Tibial nerve (tissue), 4 donors: ENCODE measurements at regions not wholly inside any gene's neighbourhood (a gene's known extent, or its start where the extent isn't known, plus 50 kb on each side); places are given as distances from the start of the nearest gene placed in this dataset.

Experiments used
- DNase-seq, 2 donors: peaks; one replicate each; pipeline ENCODE4 v3.0.0-alpha.2; 2019; ENCODE audit warnings: low spot score in 2 of 2
- H3K27ac ChIP-seq, 4 donors: fragments of 200-600 bp; sonication (generic) in 3 of 4; one replicate each; pipeline ENCODE4 v1.5.1; 2017 to 2019; ENCODE audit warnings: mild to moderate bottlenecking in 1 of 4
- H3K27me3 ChIP-seq, 2 donors: fragments of 200-600 bp; sonication (generic) in 1 of 2; one replicate each; pipeline versions ENCODE4 v1.5.1 to v1.6.0; 2017 to 2019
- H3K36me3 ChIP-seq, 3 donors: fragments of 200-600 bp; sonication (generic); one replicate each; pipeline ENCODE4 v1.5.1; 2018 to 2019
- H3K4me1 ChIP-seq, 4 donors: fragments of 200-600 bp; sonication (generic) in 3 of 4; one replicate each; pipeline ENCODE4 v1.5.1; 2017 to 2019
- H3K4me3 ChIP-seq, 4 donors: fragments of 200-600 bp; sonication (generic) in 3 of 4; one replicate each; pipeline ENCODE4 v1.5.1; 2017 to 2019; ENCODE audit warnings: mild to moderate bottlenecking in 1 of 4, moderate library complexity in 1 of 4
- H3K9me3 ChIP-seq, 4 donors: fragments of 200-600 bp; sonication (generic) in 3 of 4; one replicate each; pipeline ENCODE4 v1.5.1; 2017 to 2019
- EP300 ChIP-seq, 2 donors: sonication (generic); formaldehyde crosslinking; IDR thresholded peaks; one replicate each; pipeline ENCODE4 v1.6.1; 2017; ENCODE audit warnings: antibody characterized with exemption in 2 of 2, mild to moderate bottlenecking in 1 of 2
- POLR2A ChIP-seq, 2 donors: fragments of 450-650 bp; IDR thresholded peaks; one replicate each; pipeline ENCODE4 v1.6.1; 2017; ENCODE audit warnings: antibody characterized with exemption in 2 of 2, mild to moderate bottlenecking in 2 of 2, moderate library complexity in 2 of 2
- WGBS, 2 donors: methylation state at CpG; one replicate each; pipeline ENCODE4 v1.1.5; 2018; 5-methylcytosine and 5-hydroxymethylcytosine counted together
- TF ChIP-seq, protein P1 (sequence below), 5 experiments: fragments of 200-600 bp in 3 of 5; fragments of 450-650 bp in 2 of 5; sonication (generic) in 3 of 5; IDR thresholded peaks; one replicate each; pipeline ENCODE4 v1.5.1; 2016 to 2019; ENCODE audit warnings: antibody characterized with exemption in 5 of 5, mild to moderate bottlenecking in 3 of 5, moderate library complexity in 2 of 5

DNA sequence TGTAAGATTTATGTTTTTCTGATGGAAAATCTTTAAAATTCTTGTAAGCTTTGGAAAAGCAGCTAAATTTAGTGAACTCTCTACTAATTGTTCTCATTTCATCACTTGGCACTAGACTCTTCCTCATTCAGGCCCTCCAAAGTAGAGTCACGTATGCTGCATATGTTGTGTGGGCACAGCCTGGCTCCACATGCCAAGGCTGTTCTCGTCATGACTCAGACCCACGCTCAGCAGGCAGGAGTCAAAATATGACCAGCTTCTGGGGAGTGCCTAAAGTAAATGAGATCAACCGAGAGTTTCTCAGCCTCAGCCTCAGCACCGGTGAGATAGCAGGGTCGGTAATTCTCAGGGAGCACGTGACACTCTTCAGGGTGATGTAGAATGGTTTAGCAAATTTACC, 1672.9 kb downstream of the REEP3 start:
- Histone ChIP-seq H3K4me1 (no peaks in the 10 kb centered on the region), H3K4me3 (no peak overlapping the region), H3K36me3 (no peaks in the 10 kb centered on the region), H3K27ac (no peak overlapping the region), H3K9me3 (no peaks in the 10 kb centered on the region), H3K27me3 (no peaks in the 10 kb centered on the region)
- DNase-seq: no peak
- TF ChIP-seq POLR2A (IDR thresholded peaks at IDR 0.05) (no peak), EP300 (IDR thresholded peaks at IDR 0.05) (no peak)
- TF ChIP-seq, protein P1, sequence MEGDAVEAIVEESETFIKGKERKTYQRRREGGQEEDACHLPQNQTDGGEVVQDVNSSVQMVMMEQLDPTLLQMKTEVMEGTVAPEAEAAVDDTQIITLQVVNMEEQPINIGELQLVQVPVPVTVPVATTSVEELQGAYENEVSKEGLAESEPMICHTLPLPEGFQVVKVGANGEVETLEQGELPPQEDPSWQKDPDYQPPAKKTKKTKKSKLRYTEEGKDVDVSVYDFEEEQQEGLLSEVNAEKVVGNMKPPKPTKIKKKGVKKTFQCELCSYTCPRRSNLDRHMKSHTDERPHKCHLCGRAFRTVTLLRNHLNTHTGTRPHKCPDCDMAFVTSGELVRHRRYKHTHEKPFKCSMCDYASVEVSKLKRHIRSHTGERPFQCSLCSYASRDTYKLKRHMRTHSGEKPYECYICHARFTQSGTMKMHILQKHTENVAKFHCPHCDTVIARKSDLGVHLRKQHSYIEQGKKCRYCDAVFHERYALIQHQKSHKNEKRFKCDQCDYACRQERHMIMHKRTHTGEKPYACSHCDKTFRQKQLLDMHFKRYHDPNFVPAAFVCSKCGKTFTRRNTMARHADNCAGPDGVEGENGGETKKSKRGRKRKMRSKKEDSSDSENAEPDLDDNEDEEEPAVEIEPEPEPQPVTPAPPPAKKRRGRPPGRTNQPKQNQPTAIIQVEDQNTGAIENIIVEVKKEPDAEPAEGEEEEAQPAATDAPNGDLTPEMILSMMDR (IDR thresholded peaks at IDR 0.05): no peak
- WGBS, 2 donors: 69 to 79% methylated on average over 7 of the region's 7 CpGs

DNA sequence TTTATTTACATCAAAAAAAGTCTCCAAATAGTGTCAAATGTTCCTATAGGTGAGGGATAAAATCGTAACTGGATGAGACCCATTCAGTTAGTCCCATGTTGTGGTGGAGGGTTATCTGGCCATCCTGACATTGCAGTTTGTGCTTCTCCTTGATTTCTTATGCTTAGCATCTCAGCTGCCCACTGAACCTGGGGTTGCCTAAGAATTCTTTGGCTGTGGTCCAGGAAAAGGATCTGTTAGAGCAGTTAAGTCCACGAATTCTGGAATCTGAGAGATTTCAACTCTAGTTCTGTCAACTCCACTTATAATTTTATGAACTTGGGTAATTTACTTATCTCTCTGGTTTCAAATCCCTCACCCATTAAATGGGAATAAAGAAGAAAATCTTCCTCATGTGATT, 1673.4 kb downstream of the REEP3 start:
- H3K4me3 ChIP-seq: no peak overlapping the region
- TF ChIP-seq, protein P1 (IDR thresholded peaks at IDR 0.05): no peak
- TF ChIP-seq EP300 (IDR thresholded peaks at IDR 0.05) (no peak), POLR2A (IDR thresholded peaks at IDR 0.05) (no peak)
- no peaks in the 10 kb centered on the region for H3K4me1 ChIP-seq
- WGBS, 2 donors: 58 to 74% methylated on average over 2 of the region's 2 CpGs
- H3K27ac ChIP-seq: no peak overlapping the region
- H3K27me3 ChIP-seq: no peaks in the 10 kb centered on the region
- no peaks in the 10 kb centered on the region for H3K9me3 ChIP-seq
- H3K36me3 ChIP-seq: no peaks in the 10 kb centered on the region
- no peak for DNase-seq

DNA sequence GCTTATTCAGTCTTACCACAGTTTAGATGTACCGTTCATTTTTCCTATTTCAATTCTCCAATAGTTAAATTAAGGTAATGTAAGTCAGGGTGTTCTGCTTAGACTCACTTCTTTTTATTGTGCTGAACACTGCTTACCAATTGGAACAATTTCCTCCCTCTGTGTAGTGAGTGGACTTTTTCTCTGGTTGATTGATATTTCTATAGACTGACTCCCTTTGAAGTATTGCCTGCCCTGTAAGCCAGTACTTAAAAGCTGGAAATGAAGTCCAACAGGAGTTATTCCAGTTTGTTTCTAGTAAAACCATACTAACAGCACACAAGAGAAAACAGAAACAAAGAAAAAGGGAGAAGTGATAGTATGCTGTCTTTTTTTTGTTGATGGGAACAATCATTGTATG, 1674.9 kb downstream of the REEP3 start:
- H3K4me3 ChIP-seq: no peak overlapping the region
- no peaks in the 10 kb centered on the region for H3K36me3 ChIP-seq
- no peaks in the 10 kb centered on the region for H3K4me1 ChIP-seq
- DNase-seq: no peak
- H3K27me3 ChIP-seq: no peaks in the 10 kb centered on the region
- no peaks in the 10 kb centered on the region for H3K9me3 ChIP-seq
- 65 to 79% methylated on average over 1 of the region's 1 CpG for WGBS, 2 donors
- no peak overlapping the region for H3K27ac ChIP-seq
- TF ChIP-seq EP300 (IDR thresholded peaks at IDR 0.05): no peak
- TF ChIP-seq, protein P1 (IDR thresholded peaks at IDR 0.05): no peak
- no peak for TF ChIP-seq POLR2A (IDR thresholded peaks at IDR 0.05)

DNA sequence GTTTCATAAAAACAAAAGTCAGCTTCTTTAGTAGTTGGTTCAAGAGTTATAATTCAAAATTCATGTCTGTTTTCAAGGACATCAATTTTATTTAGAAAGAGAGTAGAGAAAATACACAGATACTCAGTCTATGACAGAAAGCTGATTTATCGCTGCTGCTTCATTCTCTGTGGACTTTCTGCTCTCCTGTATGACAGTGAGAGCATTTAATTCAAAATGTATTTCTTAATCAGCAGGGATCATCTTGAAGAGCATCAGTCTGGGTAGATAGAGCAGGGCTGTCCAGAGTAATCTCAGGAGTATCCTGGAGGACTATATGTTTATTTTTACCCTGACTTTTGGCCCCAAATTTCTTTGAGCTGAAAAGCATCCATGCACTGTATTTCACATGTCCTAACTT, 1676.7 kb downstream of the REEP3 start:
- TF ChIP-seq POLR2A (IDR thresholded peaks at IDR 0.05): no peak
- no peak for TF ChIP-seq EP300 (IDR thresholded peaks at IDR 0.05)
- TF ChIP-seq, protein P1 (IDR thresholded peaks at IDR 0.05): no peak
- Histone ChIP-seq H3K36me3 (no peaks in the 10 kb centered on the region), H3K27me3 (no peaks in the 10 kb centered on the region), H3K4me1 (no peaks in the 10 kb centered on the region), H3K4me3 (no peak overlapping the region), H3K27ac (no peak overlapping the region), H3K9me3 (no peaks in the 10 kb centered on the region)
- no peak for DNase-seq
- 81 to 84% methylated on average over 1 of the region's 1 CpG for WGBS, 2 donors

DNA sequence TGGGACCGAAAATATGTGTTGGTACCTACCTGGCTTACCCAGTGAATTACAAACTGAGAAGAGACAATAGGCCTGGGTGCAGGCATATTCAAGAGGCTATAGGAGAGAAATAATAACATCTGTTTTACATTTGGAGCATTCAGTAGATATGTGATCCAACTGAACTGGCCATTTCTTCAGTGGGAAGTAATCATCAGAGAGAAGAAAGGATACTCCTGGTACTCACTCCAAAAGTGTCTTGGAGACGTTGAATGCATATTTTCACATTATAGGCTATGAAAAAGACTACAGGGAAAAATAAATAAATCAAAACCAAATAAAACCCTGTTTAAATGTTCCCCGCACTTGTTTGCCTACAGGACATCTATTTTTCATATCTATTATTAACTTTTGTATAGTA, 1680.3 kb downstream of the REEP3 start:
- DNase-seq: no peak
- Histone ChIP-seq H3K36me3 (no peaks in the 10 kb centered on the region), H3K4me3 (no peak overlapping the region), H3K27ac (no peak overlapping the region), H3K4me1 (no peaks in the 10 kb centered on the region), H3K9me3 (no peaks in the 10 kb centered on the region), H3K27me3 (no peaks in the 10 kb centered on the region)
- TF ChIP-seq, protein P1 (IDR thresholded peaks at IDR 0.05): no peak
- TF ChIP-seq EP300 (IDR thresholded peaks at IDR 0.05): no peak
- no peak for TF ChIP-seq POLR2A (IDR thresholded peaks at IDR 0.05)
- WGBS, 2 donors: 69 to 77% methylated on average over 3 of the region's 3 CpGs
